Cardiac fibroblast (primary cell): ENCODE measurements at regions not wholly inside any gene's neighbourhood (a gene's known extent, or its start where the extent isn't known, plus 50 kb on each side); places are given as distances from the start of the nearest gene placed in this dataset.

Source experiments
- DNase-seq, 2 donors: peaks; one replicate each; pipeline versions ENCODE4 v3.0.0 to v3.0.0-alpha.2; 2010; ENCODE audit warnings: low read depth in 2 of 2
- H3K4me3 ChIP-seq, 2 donors: replicated peaks in 1 of 2; 1 replicate in 1 of 2; 2 replicates in 1 of 2; pipeline ENCODE4 v1.5.1; 2011; ENCODE audit warnings: low read depth in 2 of 2, low read length in 2 of 2, mild to moderate bottlenecking in 2 of 2, moderate library complexity in 1 of 2
- TF ChIP-seq, protein P1 (sequence below): IDR thresholded peaks from one replicate; pipeline ENCODE4 v1.5.1; 2011; ENCODE audit warnings: low read depth, mild to moderate bottlenecking, low read length, inconsistent platforms

DNA sequence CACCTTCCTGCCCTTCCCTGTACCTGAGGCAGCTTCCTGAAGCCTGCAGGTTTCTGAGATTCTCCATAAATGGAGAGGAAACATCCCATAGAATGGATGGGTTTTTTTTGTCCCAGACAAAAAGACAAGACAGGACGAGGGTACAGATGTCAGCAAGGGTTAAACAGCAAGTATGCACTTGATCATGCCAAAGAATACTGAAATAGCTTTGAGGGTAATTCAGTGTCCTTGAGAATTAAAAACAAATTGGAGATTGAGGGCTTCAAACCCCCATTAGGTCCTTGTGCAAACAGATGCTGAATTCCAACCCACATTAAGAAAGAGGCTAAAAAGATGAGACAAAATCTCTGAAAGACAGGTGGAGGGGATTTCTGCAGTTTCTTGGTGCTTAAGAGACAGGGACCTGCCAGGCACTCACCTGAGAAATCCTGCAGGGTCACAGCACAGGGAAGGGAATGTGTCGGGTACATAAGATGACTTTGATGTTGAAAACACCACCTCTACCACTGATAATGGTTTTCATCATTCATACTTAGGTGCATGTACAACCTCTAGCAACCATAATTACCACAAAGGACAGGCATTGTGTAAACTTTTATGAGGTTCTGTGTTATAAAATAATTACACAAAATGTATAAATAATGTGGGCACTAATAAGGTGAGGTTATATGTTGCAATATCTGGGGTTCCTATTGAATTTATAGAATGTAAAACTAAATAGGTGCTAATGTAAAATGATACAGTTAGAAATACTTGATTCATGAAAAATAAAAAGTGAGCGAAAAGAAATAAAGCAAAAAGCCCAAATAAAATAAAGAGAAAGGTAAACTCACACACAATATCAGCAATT is 107.1 kb upstream of the TOP3B start:
- H3K4me3 ChIP-seq = no peak overlapping the region
- TF ChIP-seq, protein P1, sequence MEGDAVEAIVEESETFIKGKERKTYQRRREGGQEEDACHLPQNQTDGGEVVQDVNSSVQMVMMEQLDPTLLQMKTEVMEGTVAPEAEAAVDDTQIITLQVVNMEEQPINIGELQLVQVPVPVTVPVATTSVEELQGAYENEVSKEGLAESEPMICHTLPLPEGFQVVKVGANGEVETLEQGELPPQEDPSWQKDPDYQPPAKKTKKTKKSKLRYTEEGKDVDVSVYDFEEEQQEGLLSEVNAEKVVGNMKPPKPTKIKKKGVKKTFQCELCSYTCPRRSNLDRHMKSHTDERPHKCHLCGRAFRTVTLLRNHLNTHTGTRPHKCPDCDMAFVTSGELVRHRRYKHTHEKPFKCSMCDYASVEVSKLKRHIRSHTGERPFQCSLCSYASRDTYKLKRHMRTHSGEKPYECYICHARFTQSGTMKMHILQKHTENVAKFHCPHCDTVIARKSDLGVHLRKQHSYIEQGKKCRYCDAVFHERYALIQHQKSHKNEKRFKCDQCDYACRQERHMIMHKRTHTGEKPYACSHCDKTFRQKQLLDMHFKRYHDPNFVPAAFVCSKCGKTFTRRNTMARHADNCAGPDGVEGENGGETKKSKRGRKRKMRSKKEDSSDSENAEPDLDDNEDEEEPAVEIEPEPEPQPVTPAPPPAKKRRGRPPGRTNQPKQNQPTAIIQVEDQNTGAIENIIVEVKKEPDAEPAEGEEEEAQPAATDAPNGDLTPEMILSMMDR = no peak

DNA sequence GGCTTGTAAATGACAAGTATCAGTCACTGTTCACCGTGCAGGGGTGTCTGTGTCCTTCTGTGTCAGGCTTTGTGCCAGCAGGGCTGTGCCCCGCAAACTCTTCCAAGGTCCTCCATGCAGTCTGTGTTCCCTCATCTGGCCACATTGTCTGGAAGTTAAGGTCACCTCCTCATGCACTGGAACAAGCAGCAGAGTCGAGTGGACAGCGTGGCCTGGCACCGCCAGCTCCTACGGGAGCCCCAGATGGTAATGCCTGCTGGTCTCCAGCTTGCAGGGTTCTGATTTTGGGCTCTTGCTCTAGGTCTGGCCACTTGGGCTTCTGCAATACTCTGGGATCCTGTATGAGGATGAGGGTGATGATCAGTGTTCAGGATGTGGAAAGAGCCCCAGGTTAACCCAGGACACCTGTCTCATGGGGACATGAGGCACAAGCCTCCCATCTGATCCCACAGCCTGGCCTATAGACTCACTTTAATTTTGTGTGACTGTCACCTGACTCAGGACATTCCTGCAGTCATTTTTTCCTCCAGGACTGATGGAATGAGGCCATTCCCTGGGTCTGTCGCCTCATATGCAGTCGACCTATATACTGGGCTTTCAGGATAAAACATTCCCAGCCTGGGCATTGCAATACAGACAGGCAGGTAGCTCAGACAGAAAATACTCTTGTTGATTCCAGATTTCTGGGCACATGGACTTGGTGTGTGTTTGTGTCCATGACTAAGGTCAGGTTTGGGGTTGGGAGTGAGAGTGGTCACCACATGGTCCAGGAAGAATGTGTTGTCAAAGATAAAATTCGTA is 106.3 kb upstream of the TOP3B start:
- no peak overlapping the region for H3K4me3 ChIP-seq
- DNase-seq = no peak
- TF ChIP-seq, protein P1 = no peak

More for the DNA sequence above, 107.1 kb upstream of the TOP3B start:
- DNase-seq = no peak

DNA sequence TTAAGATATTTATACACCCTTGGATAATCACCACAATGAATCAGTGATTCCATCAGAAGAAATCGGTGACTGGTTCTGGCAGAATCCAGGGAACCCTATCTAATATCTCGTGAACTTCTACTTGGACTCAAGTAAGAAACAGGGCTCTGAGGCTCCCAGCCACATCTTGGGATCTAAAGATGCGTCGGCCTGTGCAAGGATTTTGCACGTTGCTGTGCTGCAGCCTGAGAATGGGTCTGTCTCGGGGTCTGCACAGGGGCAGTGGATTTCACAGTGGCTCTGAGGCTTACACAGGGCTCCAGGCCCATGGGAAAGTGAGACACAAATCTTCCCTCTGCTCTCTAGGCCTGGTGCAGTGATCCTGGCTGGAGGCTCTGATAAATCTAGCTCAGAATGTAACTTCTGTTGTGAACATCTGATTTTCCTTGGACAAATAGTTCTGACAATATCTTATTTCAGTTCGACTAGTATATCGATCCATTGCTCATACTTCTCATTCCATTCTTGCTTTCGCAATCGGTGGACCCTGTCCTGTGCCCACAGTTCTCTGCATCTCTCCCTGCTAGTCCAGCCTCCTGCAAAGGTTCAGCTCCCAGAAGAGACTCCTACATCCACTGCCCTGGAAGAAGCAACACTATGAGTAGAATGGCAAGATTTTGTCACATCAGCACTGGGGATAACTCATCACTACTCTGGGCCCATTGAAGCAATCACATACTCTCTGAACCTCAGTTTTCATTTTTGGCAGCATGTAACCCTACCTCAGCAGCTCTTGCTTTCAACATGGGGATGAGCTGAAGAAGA is 105.5 kb upstream of the TOP3B start:
- DNase-seq = no peak
- TF ChIP-seq, protein P1 = no peak
- H3K4me3 ChIP-seq = no peak overlapping the region

DNA sequence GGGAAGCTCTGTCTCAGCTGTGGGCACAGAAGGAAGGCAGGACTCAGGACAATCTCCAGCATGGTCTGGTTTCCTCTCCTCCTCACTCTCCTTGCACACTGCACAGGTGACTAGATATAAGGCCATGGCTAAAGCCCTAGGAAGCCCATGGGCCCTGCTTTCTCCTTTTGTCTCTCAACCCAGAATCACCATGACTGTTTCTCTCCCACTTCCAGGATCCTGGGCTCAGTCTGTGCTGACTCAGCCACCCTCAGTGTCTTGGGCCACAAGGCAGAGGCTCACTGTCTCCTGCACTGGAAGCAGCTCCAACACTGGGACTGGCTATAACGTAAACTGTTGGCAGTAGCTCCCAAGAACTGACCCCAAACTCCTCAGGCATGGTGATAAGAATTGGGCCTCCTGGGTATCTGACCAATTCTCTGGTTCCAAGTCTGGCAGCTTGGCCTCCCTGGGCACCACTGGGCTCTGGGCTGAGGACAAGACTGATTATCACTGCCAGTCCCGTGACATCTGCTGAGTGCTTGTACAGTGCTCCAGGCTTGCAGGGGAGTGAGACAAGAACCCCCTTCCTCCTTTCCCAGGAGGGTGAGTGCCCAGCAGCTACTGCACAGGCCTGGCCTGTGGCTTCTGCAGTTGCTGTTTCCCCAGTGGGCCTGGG is 104.0 kb upstream of the TOP3B start:
- H3K4me3 ChIP-seq = no peak overlapping the region
- peak; percentile 10 to 31 for DNase-seq
- TF ChIP-seq, protein P1 = no peak

DNA sequence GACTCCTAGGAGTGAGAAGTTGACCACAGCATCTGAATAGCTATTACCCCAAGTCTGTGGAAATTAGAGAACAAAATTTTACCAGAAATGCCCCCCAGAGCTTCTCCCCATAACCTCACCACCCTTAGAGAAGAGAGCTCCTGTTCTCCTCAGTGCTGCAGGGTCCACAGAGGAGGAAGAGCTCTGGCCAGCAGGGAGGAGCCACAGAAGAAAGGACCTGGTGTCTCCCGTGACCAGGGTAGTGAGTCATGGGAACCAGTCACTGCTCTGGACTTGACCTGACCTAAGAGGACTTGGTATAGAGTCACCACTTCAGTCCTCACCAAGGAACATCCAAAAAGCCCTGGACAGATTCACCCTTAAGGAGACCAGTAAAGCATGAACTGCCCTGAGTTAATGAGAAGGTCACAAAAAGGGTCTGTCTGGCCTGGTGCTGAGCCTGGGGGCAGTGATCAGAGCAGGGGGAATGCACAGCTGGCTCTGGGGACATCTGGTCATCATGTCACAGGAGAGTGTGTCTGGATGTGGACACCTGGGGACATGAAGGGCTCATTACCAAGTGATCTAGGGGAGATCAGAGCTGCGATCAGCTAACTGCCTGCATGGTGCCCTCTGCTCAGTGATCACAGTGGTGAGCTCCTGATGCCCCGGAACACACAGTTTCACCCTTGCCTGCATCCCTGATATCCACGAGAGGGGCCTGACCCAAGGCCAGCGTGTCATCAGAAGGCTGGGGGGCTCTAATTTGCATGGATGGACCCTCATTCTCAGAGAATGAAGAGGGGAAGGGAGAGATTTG is 103.3 kb upstream of the TOP3B start:
- DNase-seq = peak in 1 of 2 donors; percentile 64
- no peak overlapping the region for H3K4me3 ChIP-seq
- TF ChIP-seq, protein P1 = no peak
